GM23338 (cell line): ENCODE measurements at regions not wholly inside any gene's neighbourhood (a gene's known extent, or its start where the extent isn't known, plus 50 kb on each side); places are given as distances from the start of the nearest gene placed in this dataset.

Experiments
- ATAC-seq: fragments of 200-7000 bp; cut with Tn5 transposase; 3 replicates; pipeline ENCODE4 v1.9.1; 2020
- DNase-seq: peaks from one replicate; pipeline ENCODE4 v3.0.0-alpha.2; 2015; ENCODE audit warnings: low spot score
- H2AFZ ChIP-seq: fragments of 200-600 bp; sonication (generic); 2 replicates; pipeline ENCODE4 v1.8.0; 2016; ENCODE audit warnings: antibody characterized with exemption, mild to moderate bottlenecking, moderate library complexity
- H3F3A ChIP-seq: fragments of 200-600 bp; sonication (generic); replicated peaks from 2 replicates; pipeline ENCODE4 v1.8.0; 2017; ENCODE audit warnings: antibody characterized with exemption, mixed run types, low read depth
- H3K27ac ChIP-seq: fragments of 200-600 bp; sonication (generic); 2 replicates; pipeline ENCODE4 v1.6.1; 2016; ENCODE audit warnings: low read depth
- H3K27me3 ChIP-seq: fragments of 200-600 bp; sonication (generic); 2 replicates; pipeline ENCODE4 v1.8.0; 2016; ENCODE audit warnings: mild to moderate bottlenecking, mixed run types, moderate library complexity; ENCODE audit not compliant: insufficient read depth
- H3K36me3 ChIP-seq: fragments of 200-600 bp; sonication (generic); 2 replicates; pipeline ENCODE4 v1.8.0; 2016; ENCODE audit warnings: mild to moderate bottlenecking; ENCODE audit not compliant: insufficient read depth
- H3K4me1 ChIP-seq: fragments of 200-600 bp; sonication (generic); 2 replicates; pipeline ENCODE4 v1.8.0; 2016; ENCODE audit warnings: mild to moderate bottlenecking, moderate library complexity; ENCODE audit not compliant: insufficient read depth
- H3K4me2 ChIP-seq: fragments of 200-600 bp; sonication (generic); 2 replicates; pipeline ENCODE4 v1.7.1; 2017; ENCODE audit warnings: mixed run types
- H3K4me3 ChIP-seq: fragments of 200-600 bp; sonication (generic); 2 replicates; pipeline ENCODE4 v1.6.1; 2016; ENCODE audit warnings: mixed run types
- H3K79me2 ChIP-seq: fragments of 200-600 bp; sonication (generic); replicated peaks from 2 replicates; pipeline ENCODE4 v1.8.0; 2017; ENCODE audit warnings: mild to moderate bottlenecking; ENCODE audit not compliant: insufficient read depth
- H3K9me2 ChIP-seq: fragments of 200-600 bp; sonication (generic); 2 replicates; pipeline ENCODE4 v1.8.0; 2017; ENCODE audit not compliant: insufficient read depth
- H4K20me1 ChIP-seq: fragments of 200-600 bp; sonication (generic); replicated peaks from 2 replicates; pipeline ENCODE4 v1.8.0; 2017; ENCODE audit warnings: mild to moderate bottlenecking; ENCODE audit not compliant: insufficient read depth
- H3K27ac Mint-ChIP-seq: 2 replicates; pipeline ENCODE4 v1.8.0; 2020; ENCODE audit warnings: inconsistent platforms, mild to moderate bottlenecking, moderate library complexity, mixed read lengths
- H3K27me3 Mint-ChIP-seq: 3 replicates; pipeline ENCODE4 v1.8.0; 2022; ENCODE audit warnings: low read depth, mild to moderate bottlenecking, moderate library complexity, mixed read lengths, inconsistent platforms; ENCODE audit not compliant: insufficient read depth, poor library complexity
- H3K36me3 Mint-ChIP-seq: 3 replicates; pipeline ENCODE4 v1.8.0; 2021; ENCODE audit warnings: low read depth, mild to moderate bottlenecking, inconsistent platforms, moderate library complexity, mixed read lengths
- H3K4me1 Mint-ChIP-seq: 3 replicates; pipeline ENCODE4 v1.8.0; 2020; ENCODE audit warnings: mild to moderate bottlenecking, inconsistent platforms, mixed read lengths
- H3K4me3 Mint-ChIP-seq: 3 replicates; pipeline ENCODE4 v1.8.0; 2021; ENCODE audit warnings: moderate library complexity, mild to moderate bottlenecking, inconsistent platforms, mixed read lengths
- H3K9me3 Mint-ChIP-seq: 3 replicates; pipeline ENCODE4 v1.8.0; 2020; ENCODE audit warnings: moderate library complexity, mild to moderate bottlenecking, inconsistent platforms, mixed read lengths
- CREB1 ChIP-seq: fragments of 250-450 bp; sonication (Bioruptor Pico); IDR thresholded peaks from 2 replicates; pipeline ENCODE4 v1.5.0; 2020; ENCODE audit warnings: low read depth, mild to moderate bottlenecking, moderate library complexity
- CTCF ChIP-seq, 2 experiments: fragments of 200-600 bp in 1 of 2; sonication (generic) in 1 of 2; conservative IDR thresholded peaks; 2 replicates each; pipeline versions ENCODE4 v1.5.1 to v1.6.1; 2016 to 2017; ENCODE audit warnings: antibody characterized with exemption in 2 of 2, low read depth in 2 of 2, mild to moderate bottlenecking in 2 of 2, moderate library complexity in 1 of 2
- ETS1 ChIP-seq: IDR thresholded peaks from 2 replicates; pipeline ENCODE4 v1.6.1; 2016; ENCODE audit warnings: antibody characterized with exemption
- EZH2 ChIP-seq: fragments of 200-600 bp; sonication (generic); IDR thresholded peaks from one replicate; pipeline ENCODE4 v1.8.0; 2017; ENCODE audit warnings: antibody characterized with exemption, mild to moderate bottlenecking, low read depth; ENCODE audit not compliant: unreplicated experiment
- EZH2phosphoT487 ChIP-seq: fragments of 200-600 bp; sonication (generic); IDR thresholded peaks from one replicate; pipeline ENCODE4 v1.8.1; 2018; ENCODE audit warnings: antibody characterized with exemption; ENCODE audit not compliant: unreplicated experiment
- JUNB ChIP-seq: IDR thresholded peaks from one replicate; pipeline ENCODE4 v1.6.1; 2016; ENCODE audit warnings: antibody characterized with exemption; ENCODE audit not compliant: unreplicated experiment
- NANOG ChIP-seq: IDR thresholded peaks from 2 replicates; pipeline ENCODE4 v1.6.1; 2016; ENCODE audit warnings: antibody characterized with exemption, borderline replicate concordance
- POLR2AphosphoS5 ChIP-seq: IDR thresholded peaks from 2 replicates; pipeline ENCODE4 v1.6.1; 2016; ENCODE audit warnings: antibody characterized with exemption, low read depth
- REST ChIP-seq: IDR thresholded peaks from one replicate; pipeline ENCODE4 v1.6.1; 2018; ENCODE audit warnings: antibody characterized with exemption; ENCODE audit not compliant: unreplicated experiment
- STAT1 ChIP-seq: IDR thresholded peaks from one replicate; pipeline ENCODE4 v1.6.1; 2016; ENCODE audit warnings: antibody characterized with exemption; ENCODE audit not compliant: unreplicated experiment
- ZNF114 ChIP-seq: fragments of 250-450 bp; sonication (Bioruptor Pico); IDR thresholded peaks from 2 replicates; pipeline ENCODE4 v1.5.0; 2020; ENCODE audit warnings: mild to moderate bottlenecking, moderate library complexity
- ZNF331 ChIP-seq: fragments of 250-450 bp; sonication (Bioruptor Pico); IDR thresholded peaks from 2 replicates; pipeline ENCODE4 v1.5.0; 2020; ENCODE audit warnings: low read depth, mild to moderate bottlenecking, moderate library complexity
- ZNF462 ChIP-seq: fragments of 250-450 bp; sonication (Bioruptor Pico); IDR thresholded peaks from 2 replicates; pipeline ENCODE4 v1.5.0; 2020; ENCODE audit warnings: mild to moderate bottlenecking, moderate library complexity

GRCh38 chr5:125226825-125227224 lies 480.4 kb upstream of the ZNF608 start:
- Histone ChIP-seq H4K20me1 (no peaks in the 10 kb centered on the region), H3K36me3 (no peaks in the 10 kb centered on the region), H2AFZ (no peak overlapping the region), H3K4me3 (no peak overlapping the region), H3K27me3 (no peaks in the 10 kb centered on the region), H3K4me1 (no peaks in the 10 kb centered on the region), H3K4me2 (no peak overlapping the region), H3K27ac (no peak overlapping the region), H3K79me2 (no peaks in the 10 kb centered on the region), H3K9me2 (peaks cover 3% of the 10 kb centered on the region; the same call in 1 of the 2 replicates), H3F3A (no peaks in the 10 kb centered on the region)
- Mint-ChIP-seq H3K4me1 (no peaks in the 10 kb centered on the region; the same call in 2 of the 3 replicates), H3K9me3 (peaks cover 3% of the 10 kb centered on the region; the same call in 1 of the 3 replicates), H3K27ac (no peak overlapping the region), H3K27me3 (peaks cover 6% of the 10 kb centered on the region), H3K36me3 (no peaks in the 10 kb centered on the region; the same call in 2 of the 3 replicates), H3K4me3 (no peak overlapping the region)
- no peak for ATAC-seq
- TF ChIP-seq CREB1 (CRISPR knock-in tag) (no peak), EZH2 (no peak), EZH2phosphoT487 (no peak), ZNF331 (CRISPR knock-in tag) (no peak), ETS1 (no peak), NANOG (no peak), JUNB (no peak), ZNF114 (CRISPR knock-in tag) (no peak), ZNF462 (no peak), CTCF (conservative IDR thresholded peaks at IDR 0.05; ENCODE audit: low read depth in 2 of 2) (no peak), POLR2AphosphoS5 (no peak), STAT1 (no peak), REST (no peak)
- DNase-seq: no peak
